ENCODE measurements at regions not wholly inside any gene's neighbourhood (a gene's known extent, or its start where the extent isn't known, plus 50 kb on each side); places are given as distances from the start of the nearest gene placed in this dataset.
A peak's percentile ranks its signal among the peaks of the same experiment; 100 is the strongest.

DNA sequence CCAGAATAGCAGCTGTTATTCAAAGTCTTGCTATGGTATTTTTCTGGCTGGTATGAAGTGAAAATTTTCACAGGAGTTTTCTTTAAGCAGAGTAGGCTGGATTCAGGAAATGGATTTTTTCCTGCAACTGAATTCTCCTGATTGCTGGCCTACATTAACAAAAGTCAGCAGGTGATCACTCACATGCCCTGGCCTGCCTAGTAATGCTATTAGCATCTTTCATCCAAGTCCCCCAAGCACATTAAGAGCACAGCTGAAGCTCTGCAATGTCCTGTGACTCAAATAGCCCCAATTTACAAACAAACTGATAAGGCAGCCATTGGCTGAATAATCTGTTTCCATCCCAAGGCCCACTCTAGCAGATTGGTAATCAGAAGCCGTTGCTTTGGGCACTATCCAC is 688.3 kb upstream of the LMCD1 start:
- Histone ChIP-seq H3K79me2 (ENCODE audit: control insufficient read depth, insufficient read depth, low read length) (no peaks in the 10 kb centered on the region), H3K4me3 (replicated peaks in 1 of 3; ENCODE audit: insufficient read depth in 1 of 3, low read depth in 1 of 3, low read length in 3 of 3) (no peak overlapping the region), H3K27me3 (ENCODE audit: control insufficient read depth in 2 of 2, insufficient read depth in 2 of 2, low read length in 2 of 2) (no peaks in the 10 kb centered on the region), H3K4me2 (ENCODE audit: insufficient read depth, low read length) (no peak overlapping the region), H3K9me3 (replicated peaks; ENCODE audit: control insufficient read depth, insufficient read depth, low read length) (no peaks in the 10 kb centered on the region), H4K20me1 (replicated peaks; ENCODE audit: control insufficient read depth, extremely low read depth, insufficient read depth, low read length) (no peaks in the 10 kb centered on the region), H3K4me1 (ENCODE audit: control insufficient read depth, extremely low read depth, insufficient read depth, low read length) (no peaks in the 10 kb centered on the region), H3K36me3 (ENCODE audit: control insufficient read depth in 2 of 2, extremely low read depth in 1 of 2, insufficient read depth in 2 of 2, low read length in 2 of 2) (no peaks in the 10 kb centered on the region), H3K27ac (ENCODE audit: insufficient read depth, low read depth, low read length) (no peak overlapping the region), H2AFZ (ENCODE audit: low read depth, low read length) (no peak overlapping the region), H3K9me1 (replicated peaks; ENCODE audit: control insufficient read depth, extremely low read depth, insufficient read depth, low read length) (no peaks in the 10 kb centered on the region), H3K9ac (replicated peaks; ENCODE audit: extremely low read depth, insufficient read depth, low read length) (no peak overlapping the region)
- no peak for FAIRE-seq
- ChIA-PET POLR2A (no interaction called here), CTCF (interaction anchor here (1.4 kb wide), 1 partner anchor 13 kb away, joined by 3 read pairs; no protein-coding TSS in a partner anchor)
- DNase-seq (ENCODE audit: low read depth, low spot score), result peak; percentile 10
- intact Hi-C loops (cut with micrococcal nuclease), result no loop called here
- no TSS peak for BruUV-seq (replicated peaks)
- TF ChIP-seq JUN (IDR thresholded peaks at IDR 0.05; ENCODE audit: borderline replicate concordance, insufficient read depth, insufficient read length, low read depth) (no peak), POLR2AphosphoS5 (IDR thresholded peaks at IDR 0.05; ENCODE audit: insufficient read depth, low read depth, low read length) (no peak), POLR2A (IDR thresholded peaks at IDR 0.05; ENCODE audit: low read depth, low read length) (no peak), GATA2 (IDR thresholded peaks at IDR 0.05; ENCODE audit: insufficient read depth, insufficient read length, low read depth, low read length) (no peak), EZH2 (IDR thresholded peaks at IDR 0.05; ENCODE audit: borderline replicate concordance, low read depth, low read length, severe bottlenecking) (no peak), MYC (IDR thresholded peaks at IDR 0.05; ENCODE audit: low read depth, low read length) (no peak), FOS (IDR thresholded peaks at IDR 0.05; ENCODE audit: borderline replicate concordance, insufficient read depth, low read length) (no peak)
- TF ChIP-seq, protein P1, sequence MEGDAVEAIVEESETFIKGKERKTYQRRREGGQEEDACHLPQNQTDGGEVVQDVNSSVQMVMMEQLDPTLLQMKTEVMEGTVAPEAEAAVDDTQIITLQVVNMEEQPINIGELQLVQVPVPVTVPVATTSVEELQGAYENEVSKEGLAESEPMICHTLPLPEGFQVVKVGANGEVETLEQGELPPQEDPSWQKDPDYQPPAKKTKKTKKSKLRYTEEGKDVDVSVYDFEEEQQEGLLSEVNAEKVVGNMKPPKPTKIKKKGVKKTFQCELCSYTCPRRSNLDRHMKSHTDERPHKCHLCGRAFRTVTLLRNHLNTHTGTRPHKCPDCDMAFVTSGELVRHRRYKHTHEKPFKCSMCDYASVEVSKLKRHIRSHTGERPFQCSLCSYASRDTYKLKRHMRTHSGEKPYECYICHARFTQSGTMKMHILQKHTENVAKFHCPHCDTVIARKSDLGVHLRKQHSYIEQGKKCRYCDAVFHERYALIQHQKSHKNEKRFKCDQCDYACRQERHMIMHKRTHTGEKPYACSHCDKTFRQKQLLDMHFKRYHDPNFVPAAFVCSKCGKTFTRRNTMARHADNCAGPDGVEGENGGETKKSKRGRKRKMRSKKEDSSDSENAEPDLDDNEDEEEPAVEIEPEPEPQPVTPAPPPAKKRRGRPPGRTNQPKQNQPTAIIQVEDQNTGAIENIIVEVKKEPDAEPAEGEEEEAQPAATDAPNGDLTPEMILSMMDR (IDR thresholded peaks at IDR 0.05; ENCODE audit: extremely low read depth in 1 of 2, insufficient read depth in 1 of 2, low read depth in 1 of 2, low read length in 2 of 2), result no peak
- TF ChIP-seq, protein P2, sequence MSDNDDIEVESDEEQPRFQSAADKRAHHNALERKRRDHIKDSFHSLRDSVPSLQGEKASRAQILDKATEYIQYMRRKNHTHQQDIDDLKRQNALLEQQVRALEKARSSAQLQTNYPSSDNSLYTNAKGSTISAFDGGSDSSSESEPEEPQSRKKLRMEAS (IDR thresholded peaks at IDR 0.05; ENCODE audit: insufficient read depth, insufficient read length), result no peak
- dilution Hi-C loops (cut with MboI; ENCODE audit: extremely low pct_ligation_motif_present, low sequenced_read_pairs), result no loop called here

Data from endothelial cell of umbilical vein (primary cell).